ENCODE measurements at regions not wholly inside any gene's neighbourhood (a gene's known extent, or its start where the extent isn't known, plus 50 kb on each side); places are given as distances from the start of the nearest gene placed in this dataset.

- no peak overlapping the region for H3K9ac ChIP-seq
- ChIA-PET CTCF (interaction anchor here (1.0 kb wide), 1 partner anchor 20 kb away, joined by 3 read pairs; no protein-coding TSS in a partner anchor), POLR2A (no interaction called here)
- H3K79me2 ChIP-seq (ENCODE audit: insufficient read depth): no peaks in the 10 kb centered on the region
- 78% methylated on average over 4 of the region's 4 CpGs for WGBS (ENCODE audit: low lambda C conversion rate)
- H3K4me1 ChIP-seq (ENCODE audit: control insufficient read depth in 1 of 2, insufficient read depth in 2 of 2, low read depth in 1 of 2, low read length in 1 of 2): no peaks in the 10 kb centered on the region; a peak in 1 of 4 replicates
- TF ChIP-seq FOXJ3 (CRISPR knock-in tag; IDR thresholded peaks at IDR 0.05): no peak
- TF ChIP-seq TAF1 (IDR thresholded peaks at IDR 0.05; ENCODE audit: borderline replicate concordance, low read depth, low read length): no peak
- no peak for TF ChIP-seq SMC3 (IDR thresholded peaks at IDR 0.05; ENCODE audit: low read depth, low read length)
- no peak for TF ChIP-seq IRF3 (IDR thresholded peaks at IDR 0.05; ENCODE audit: low read depth, low read length)
- TF ChIP-seq CHD2 (IDR thresholded peaks at IDR 0.05; ENCODE audit: low read length, partially characterized antibody): no peak
- no peak for TF ChIP-seq ELF1 (IDR thresholded peaks at IDR 0.05)
- TF ChIP-seq NRF1 (IDR thresholded peaks at IDR 0.05; ENCODE audit: low read depth, low read length): no peak
- no peak for TF ChIP-seq USF2 (IDR thresholded peaks at IDR 0.05; ENCODE audit: borderline replicate concordance, low read depth, low read length)
- no peak for TF ChIP-seq FOXM1 (IDR thresholded peaks at IDR 0.05; ENCODE audit: low read depth)
- TF ChIP-seq GATA2 (CRISPR knock-in tag; IDR thresholded peaks at IDR 0.05): no peak
- no peak for TF ChIP-seq USF1 (IDR thresholded peaks at IDR 0.05; ENCODE audit: borderline replicate concordance, low read depth)
- no peak for TF ChIP-seq MAX (IDR thresholded peaks at IDR 0.05; ENCODE audit: low read depth)
- no peak for TF ChIP-seq ZBTB33 (IDR thresholded peaks at IDR 0.05; ENCODE audit: borderline replicate concordance, low read depth)
- no peak for TF ChIP-seq CTCF (IDR thresholded peaks at IDR 0.05)
- TF ChIP-seq RXRA (IDR thresholded peaks at IDR 0.05; ENCODE audit: borderline replicate concordance, low read depth): no peak
- TF ChIP-seq FOSL2 (IDR thresholded peaks at IDR 0.05; ENCODE audit: borderline replicate concordance, low read depth): no peak
- TF ChIP-seq RFX5 (IDR thresholded peaks at IDR 0.05; ENCODE audit: low read length): no peak
- TF ChIP-seq PBX3 (IDR thresholded peaks at IDR 0.05): no peak
- TF ChIP-seq REST (IDR thresholded peaks at IDR 0.05; ENCODE audit: low read depth, low read length): no peak
- no peak for TF ChIP-seq YY1 (IDR thresholded peaks at IDR 0.05; ENCODE audit: low read depth)
- no peaks in the 10 kb centered on the region for H3K9me2 ChIP-seq
- H3K4me3 ChIP-seq (ENCODE audit: low read depth in 2 of 2, low read length in 1 of 2): no peak overlapping the region
- H3F3A ChIP-seq (replicated peaks; ENCODE audit: insufficient read depth): no peaks in the 10 kb centered on the region
- H3K9me3 ChIP-seq: no peaks in the 10 kb centered on the region
- no peak overlapping the region for H2AFZ ChIP-seq (ENCODE audit: low read depth)
- H3K4me2 ChIP-seq: no peak overlapping the region
- H3K36me3 ChIP-seq (replicated peaks in 1 of 2; ENCODE audit: control insufficient read depth in 1 of 2, insufficient read depth in 2 of 2, low read length in 1 of 2): no peaks in the 10 kb centered on the region
- H4K20me1 ChIP-seq (ENCODE audit: insufficient read depth): no peaks in the 10 kb centered on the region
- no peak overlapping the region for H3K27ac ChIP-seq (ENCODE audit: low read depth in 2 of 2, low read length in 1 of 2)
- DNase-seq: no peak
- no peaks in the 10 kb centered on the region for H3K27me3 ChIP-seq (ENCODE audit: insufficient read depth)
These were observed 195.3 kb upstream of the LNX1 start for GRCh38 chr4:53786632-53787031.
